GM12892 (cell line): ENCODE measurements at regions not wholly inside any gene's neighbourhood (a gene's known extent, or its start where the extent isn't known, plus 50 kb on each side); places are given as distances from the start of the nearest gene placed in this dataset.

Experiments
- DNase-seq: peaks from one replicate; pipeline ENCODE4 v3.0.0; 2011; ENCODE audit not compliant: insufficient read length
- FAIRE-seq: peaks from 2 replicates; lab custom pipeline; 2011; peaks lifted over from hg19 to GRCh38; lab: Jason Lieb, UNC
- POLR2A ChIP-seq: IDR thresholded peaks from 2 replicates; pipeline ENCODE4 v1.6.1; 2011; ENCODE audit warnings: low read depth, low read length, control low read depth
- POLR2AphosphoS5 ChIP-seq: IDR thresholded peaks from 2 replicates; pipeline ENCODE4 v1.6.1; 2011; ENCODE audit warnings: low read depth, low read length, control low read depth
- TAF1 ChIP-seq: IDR thresholded peaks from 2 replicates; pipeline ENCODE4 v1.6.1; 2011; ENCODE audit warnings: low read depth, mild to moderate bottlenecking, control low read depth, low read length, borderline replicate concordance

DNA sequence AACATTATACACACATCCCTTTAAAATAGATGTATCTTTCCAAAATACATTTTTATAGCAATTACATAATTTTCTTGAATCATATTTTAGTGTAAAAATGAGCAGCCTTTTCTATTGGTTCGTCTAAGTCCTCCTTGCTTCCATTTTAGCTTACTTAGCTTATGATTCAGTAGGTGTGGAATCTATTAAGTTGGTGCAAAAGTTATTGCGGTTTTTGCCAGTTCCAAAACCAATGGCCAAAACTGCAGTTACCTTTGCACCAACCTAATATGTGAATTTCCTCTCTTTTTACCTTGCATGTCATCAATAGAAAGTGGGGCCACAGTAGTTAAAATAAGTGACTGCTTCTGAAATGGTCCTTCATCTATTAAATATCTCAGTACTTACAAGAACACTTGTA lies 279.0 kb downstream of the OTUD1 start:
- TF ChIP-seq TAF1: no peak
- TF ChIP-seq POLR2AphosphoS5: no peak
- no peak for TF ChIP-seq POLR2A
- FAIRE-seq (no peak), DNase-seq (no peak)

DNA sequence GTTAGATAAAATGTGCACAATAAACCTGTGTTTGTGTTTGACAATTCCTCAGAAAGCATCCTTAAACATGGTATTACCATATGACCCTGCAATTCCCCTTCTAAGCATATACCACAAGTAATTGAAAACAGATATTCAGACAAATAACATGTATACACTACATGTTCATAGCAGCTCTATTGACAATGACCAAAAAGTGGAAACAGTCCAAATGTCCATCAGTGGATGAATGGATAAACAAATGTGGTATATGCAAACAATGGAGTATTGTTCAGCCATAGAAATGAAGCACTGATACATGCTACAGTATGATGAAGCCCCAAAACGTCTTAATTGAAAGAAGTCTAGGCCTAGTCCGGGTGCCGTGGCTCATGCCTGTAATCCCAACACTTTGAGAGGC lies 280.1 kb downstream of the OTUD1 start:
- TF ChIP-seq TAF1: no peak
- no peak for TF ChIP-seq POLR2A
- TF ChIP-seq POLR2AphosphoS5: no peak
- DNase-seq (no peak), FAIRE-seq (no peak)

DNA sequence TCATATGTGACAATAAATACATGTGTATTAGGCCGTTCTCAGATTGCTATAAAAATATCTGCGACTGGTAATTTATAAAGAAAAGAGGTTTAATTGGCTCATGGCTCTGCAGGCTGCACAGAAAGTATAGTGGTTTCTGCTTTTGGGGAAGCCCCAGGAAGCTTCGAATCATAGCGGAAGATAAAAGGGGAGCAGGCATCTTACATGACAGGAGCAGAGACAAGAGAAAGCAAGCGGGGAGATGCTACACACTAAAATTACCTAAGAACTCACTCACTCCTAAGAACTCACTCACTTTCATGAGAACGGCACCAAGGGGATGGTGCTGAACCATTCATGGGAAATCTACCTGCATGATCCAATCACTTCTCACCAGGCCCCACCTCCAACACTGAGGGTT lies 284.9 kb downstream of the OTUD1 start:
- TF ChIP-seq TAF1: no peak
- TF ChIP-seq POLR2A: no peak
- TF ChIP-seq POLR2AphosphoS5: no peak
- FAIRE-seq: no peak
- no peak for DNase-seq

DNA sequence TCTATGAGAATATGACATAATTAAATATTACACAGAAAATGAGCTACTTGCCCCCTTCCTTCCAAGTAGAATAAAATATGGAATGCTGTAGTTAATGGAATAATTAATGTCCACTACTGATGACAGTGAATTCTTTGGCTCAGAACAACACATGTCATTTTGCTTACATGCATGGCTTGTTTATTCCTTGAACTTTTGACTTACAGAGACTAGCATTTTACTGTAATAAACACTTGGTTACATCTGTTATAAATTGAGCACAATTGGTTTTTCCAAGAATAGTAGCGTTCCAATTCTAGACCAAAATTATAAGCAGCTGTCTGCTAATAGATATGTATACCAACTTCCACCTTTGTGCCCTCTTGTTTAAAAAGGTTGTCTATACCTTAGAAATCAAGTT lies 286.7 kb downstream of the OTUD1 start:
- TF ChIP-seq TAF1: no peak
- no peak for TF ChIP-seq POLR2A
- no peak for TF ChIP-seq POLR2AphosphoS5
- FAIRE-seq: no peak
- DNase-seq: no peak

DNA sequence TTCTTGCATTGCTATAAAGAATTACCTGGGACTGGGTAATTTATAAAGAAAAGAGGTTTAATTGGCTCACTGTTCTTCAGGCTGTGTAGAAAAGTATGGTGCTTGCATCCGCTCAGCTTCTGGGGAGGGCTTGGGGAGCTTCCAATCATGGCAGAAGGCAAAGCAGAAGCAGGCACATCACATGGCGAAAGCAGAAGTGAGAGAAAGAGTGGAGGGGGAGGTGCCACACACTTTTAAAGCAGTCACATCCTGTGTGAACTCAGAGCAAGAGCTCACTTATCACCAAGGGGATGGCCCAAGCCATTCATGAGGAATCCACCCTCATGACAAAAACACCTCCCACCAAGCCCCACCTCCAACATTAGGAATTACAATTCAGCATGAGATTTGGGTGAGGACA lies 303.5 kb downstream of the OTUD1 start:
- FAIRE-seq (peak; percentile 70), DNase-seq (no peak)
- TF ChIP-seq POLR2AphosphoS5: no peak
- TF ChIP-seq POLR2A: no peak
- TF ChIP-seq TAF1: no peak

DNA sequence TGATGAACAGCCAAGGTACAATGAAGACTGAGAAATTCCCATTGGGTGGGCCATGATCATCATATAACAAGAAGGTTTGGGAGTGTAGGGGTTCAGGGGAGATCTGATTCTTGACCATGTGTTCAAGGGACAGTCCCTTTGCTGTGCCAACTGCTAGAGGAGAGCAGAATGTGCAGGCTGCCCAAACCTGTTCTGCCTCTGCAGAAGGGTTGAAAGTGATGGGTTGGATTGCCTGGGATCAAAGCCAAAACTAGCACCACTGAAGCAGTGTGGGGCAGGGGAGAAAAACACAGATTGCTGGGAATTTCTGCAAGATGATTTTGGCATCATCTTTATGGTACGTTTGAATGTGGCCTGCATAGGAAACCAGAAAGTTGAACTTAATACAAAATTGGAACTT lies 303.9 kb downstream of the OTUD1 start:
- TF ChIP-seq POLR2AphosphoS5: no peak
- DNase-seq (no peak), FAIRE-seq (no peak)

DNA sequence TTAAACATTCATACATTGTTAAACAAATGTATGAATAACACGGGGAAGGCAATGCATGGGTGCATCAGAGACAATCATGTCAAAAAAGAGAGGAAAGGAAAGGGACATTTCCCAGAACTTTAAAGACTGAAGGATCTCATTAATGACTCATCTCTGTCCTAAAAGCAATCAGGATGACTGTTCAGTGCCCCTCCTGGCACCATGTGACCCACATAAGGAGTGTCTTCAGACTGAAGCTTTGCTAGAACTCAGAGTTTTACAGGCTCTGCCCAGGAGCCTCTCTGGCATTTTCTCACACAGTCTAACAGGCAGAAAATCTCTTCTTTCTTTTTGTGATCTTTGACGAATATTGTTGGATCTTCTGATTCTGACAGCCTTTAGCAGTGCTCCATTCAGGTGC lies 315.3 kb downstream of the OTUD1 start:
- no peak for TF ChIP-seq TAF1
- TF ChIP-seq POLR2AphosphoS5: no peak
- TF ChIP-seq POLR2A: no peak
- DNase-seq: no peak
- no peak for FAIRE-seq

DNA sequence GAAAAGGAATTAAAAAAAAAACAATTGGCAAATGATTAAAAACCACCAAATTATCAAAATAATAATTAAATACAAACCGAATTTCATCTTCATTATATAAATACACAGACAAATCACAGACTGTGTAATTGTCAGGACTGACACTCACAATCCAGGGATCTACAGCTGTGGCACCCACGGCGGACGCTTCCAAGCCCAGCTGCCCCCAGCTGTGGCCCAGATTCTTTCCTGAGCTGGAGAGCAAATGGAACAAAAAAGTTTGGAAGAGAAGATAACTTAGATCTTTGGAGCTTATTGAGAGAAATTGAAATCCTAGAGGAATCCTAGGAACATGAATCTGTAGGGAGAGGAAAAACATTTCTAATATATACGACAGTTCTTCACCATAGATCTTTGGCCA lies 316.1 kb downstream of the OTUD1 start:
- TF ChIP-seq TAF1: no peak
- TF ChIP-seq POLR2AphosphoS5: no peak
- TF ChIP-seq POLR2A: no peak
- DNase-seq: no peak
- FAIRE-seq: no peak

DNA sequence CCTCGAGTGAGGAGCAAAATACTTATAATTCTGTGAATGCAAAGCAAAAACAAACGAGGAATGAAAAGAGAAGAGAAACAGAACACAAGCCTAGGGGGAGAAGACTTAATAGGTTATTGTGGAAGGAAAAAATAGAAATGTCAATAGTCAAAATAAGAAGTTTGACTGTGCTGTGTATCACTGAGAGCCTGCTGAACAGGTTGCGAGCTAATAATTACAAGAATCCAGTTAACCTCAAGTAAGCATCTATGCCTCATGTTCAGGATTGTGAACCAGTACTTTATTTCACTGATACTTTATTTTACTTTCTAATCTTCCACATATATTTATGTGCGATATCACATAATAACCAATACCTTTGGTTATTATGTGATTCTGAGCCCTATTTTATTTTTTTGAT lies 316.7 kb downstream of the OTUD1 start:
- FAIRE-seq (no peak), DNase-seq (no peak)
- TF ChIP-seq TAF1 (no peak), POLR2AphosphoS5 (no peak)

DNA sequence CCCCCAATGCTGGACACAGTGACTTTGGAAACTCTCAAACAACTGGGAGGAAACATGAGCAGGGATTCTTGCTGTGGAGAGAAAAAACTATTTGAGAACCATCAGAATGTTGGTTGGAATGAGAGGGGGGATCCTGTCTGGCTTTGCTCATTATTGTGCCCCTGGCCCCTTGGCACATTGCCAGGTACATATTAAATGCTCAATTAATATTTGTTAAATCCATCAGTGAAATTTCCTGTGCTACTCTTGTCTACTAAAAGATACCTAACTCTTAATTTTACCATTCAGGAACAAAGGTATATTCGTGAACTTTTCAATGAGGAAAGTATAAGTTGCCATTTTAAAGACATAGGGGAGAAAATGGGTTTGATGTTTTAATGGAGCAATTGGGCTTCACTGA lies 329.4 kb downstream of the OTUD1 start:
- DNase-seq (no peak), FAIRE-seq (no peak)
- TF ChIP-seq TAF1 (no peak), POLR2A (no peak), POLR2AphosphoS5 (no peak)

DNA sequence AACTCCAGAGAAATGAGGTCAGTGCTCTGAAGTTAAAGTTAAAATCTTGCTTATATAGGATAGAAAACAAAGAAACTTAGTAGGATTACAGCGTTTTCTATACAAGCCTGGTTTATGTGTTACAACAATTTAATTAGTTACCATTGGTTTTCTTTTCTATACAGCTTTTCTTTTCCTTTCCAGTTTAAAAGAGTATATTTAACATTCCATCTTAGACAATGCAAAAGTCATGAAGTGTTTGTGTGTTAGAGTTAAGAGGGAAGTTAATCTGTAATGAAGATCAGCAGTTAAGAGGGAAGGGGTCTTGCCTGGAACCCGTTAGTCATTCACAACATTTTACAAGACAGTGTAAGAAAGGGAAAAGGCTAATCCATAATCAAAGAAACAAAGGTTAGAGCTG lies 338.3 kb downstream of the OTUD1 start:
- FAIRE-seq (no peak), DNase-seq (no peak)
- TF ChIP-seq POLR2A (no peak), TAF1 (no peak), POLR2AphosphoS5 (no peak)

DNA sequence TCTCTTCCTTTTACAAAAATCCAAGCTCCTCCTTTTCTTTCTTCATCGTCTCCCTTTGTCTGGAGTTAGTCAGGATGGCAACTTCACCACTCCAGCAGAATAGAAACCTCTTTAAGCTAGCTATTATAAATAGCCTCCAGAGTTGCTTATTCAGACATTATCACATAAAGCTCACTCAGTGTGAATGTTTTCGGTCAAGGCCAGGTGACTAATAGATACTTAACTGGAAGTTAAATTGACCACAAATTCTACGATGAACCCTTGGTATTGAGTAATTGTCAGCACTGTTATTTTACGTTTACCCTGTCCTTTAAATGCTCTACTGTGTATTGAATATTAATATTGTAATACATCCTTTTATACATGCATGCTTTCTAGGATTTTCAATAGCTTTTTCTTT lies 340.4 kb downstream of the OTUD1 start:
- DNase-seq (no peak), FAIRE-seq (no peak)

DNA sequence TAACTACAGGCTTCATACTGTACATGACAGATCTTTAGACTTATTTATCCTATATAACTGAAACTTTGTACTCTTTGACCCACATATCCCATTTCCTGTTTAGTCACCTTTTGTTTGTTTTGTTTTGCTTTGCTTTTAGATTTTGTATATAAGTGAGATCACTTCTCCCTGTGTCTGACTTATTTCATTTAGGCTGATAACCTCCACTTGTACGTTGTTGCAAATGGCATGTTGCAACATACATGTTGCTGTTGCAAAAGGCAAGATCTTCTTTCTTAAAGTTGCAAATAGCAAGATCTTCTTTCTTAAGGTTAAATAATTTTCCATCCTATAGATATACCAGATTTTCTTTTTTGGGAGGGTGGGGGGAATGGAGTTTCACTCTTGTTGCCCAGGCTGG lies 341.5 kb downstream of the OTUD1 start:
- FAIRE-seq (no peak), DNase-seq (no peak)
- TF ChIP-seq TAF1: no peak
- no peak for TF ChIP-seq POLR2AphosphoS5
- no peak for TF ChIP-seq POLR2A

More for the DNA sequence above, 340.4 kb downstream of the OTUD1 start:
- no peak for TF ChIP-seq TAF1
- TF ChIP-seq POLR2A: no peak
- no peak for TF ChIP-seq POLR2AphosphoS5
